ENCODE measurements at regions not wholly inside any gene's neighbourhood (a gene's known extent, or its start where the extent isn't known, plus 50 kb on each side); places are given as distances from the start of the nearest gene placed in this dataset.

DNA sequence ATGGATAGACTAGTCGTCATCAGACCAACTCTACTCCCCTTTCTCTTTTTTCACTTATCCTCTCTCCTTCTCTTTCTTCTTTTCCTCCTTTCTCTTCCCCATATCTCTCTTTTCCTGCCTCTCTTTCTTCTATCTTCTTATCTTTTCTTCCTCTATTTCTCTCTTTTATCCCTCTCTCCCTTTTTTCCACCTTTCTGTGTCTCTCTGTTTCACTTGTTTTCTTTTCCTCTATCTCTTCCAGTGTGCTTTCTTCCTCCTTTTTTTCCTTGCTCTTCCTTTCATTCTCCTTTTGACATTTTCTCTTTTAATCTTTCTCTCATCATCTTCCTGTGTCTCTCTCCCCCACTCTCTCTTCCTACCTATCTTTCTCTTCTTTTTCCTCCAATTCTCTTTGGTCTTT, 159.0 kb upstream of the PTGFR start:
- Histone ChIP-seq H3K4me3 (ENCODE audit: low read depth, low read length) (no peak overlapping the region), H3K36me3 (ENCODE audit: control insufficient read depth in 2 of 2, insufficient read depth in 1 of 2, low read length in 2 of 2) (no peaks in the 10 kb centered on the region), H3K9me3 (ENCODE audit: control insufficient read depth, insufficient read depth, low read depth, low read length) (no peaks in the 10 kb centered on the region), H3K4me1 (ENCODE audit: control insufficient read depth, insufficient read depth, low read length) (no peaks in the 10 kb centered on the region), H3K27ac (ENCODE audit: extremely low read depth, low read depth, low read length) (no peak overlapping the region)
- TF ChIP-seq GLIS1 (tag by site-specific recombination; IDR thresholded peaks at IDR 0.05) (no peak), ZNF366 (tag by site-specific recombination; conservative IDR thresholded peaks at IDR 0.05) (peak; percentile 21; the same call in 1 of the 2 replicates), PRDM1 (tag by site-specific recombination; IDR thresholded peaks at IDR 0.05) (peak; percentile 70), ZBTB1 (tag by site-specific recombination; IDR thresholded peaks at IDR 0.05) (no peak), ZNF426 (tag by site-specific recombination; IDR thresholded peaks at IDR 0.05) (no peak)
- TF ChIP-seq, protein P1, sequence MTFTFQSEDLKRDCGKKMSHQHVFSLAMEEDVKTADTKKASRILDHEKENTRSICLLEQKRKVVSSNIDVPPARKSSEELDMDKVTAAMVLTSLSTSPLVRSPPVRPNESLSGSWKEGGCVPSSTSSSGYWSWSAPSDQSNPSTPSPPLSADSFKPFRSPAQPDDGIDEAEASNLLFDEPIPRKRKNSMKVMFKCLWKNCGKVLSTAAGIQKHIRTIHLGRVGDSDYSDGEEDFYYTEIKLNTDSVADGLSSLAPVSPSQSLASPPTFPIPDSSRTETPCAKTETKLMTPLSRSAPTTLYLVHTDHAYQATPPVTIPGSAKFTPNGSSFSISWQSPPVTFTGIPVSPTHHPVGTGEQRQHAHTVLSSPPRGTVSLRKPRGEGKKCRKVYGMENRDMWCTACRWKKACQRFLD (tag by site-specific recombination; IDR thresholded peaks at IDR 0.05): no peak
- ChIA-PET CTCF (interaction anchor here (0.6 to 1.2 kb wide), 2 partner anchors 346 to 1181 kb away, joined by 3 to 5 read pairs; no protein-coding TSS in a partner anchor), POLR2A (no interaction called here)

DNA sequence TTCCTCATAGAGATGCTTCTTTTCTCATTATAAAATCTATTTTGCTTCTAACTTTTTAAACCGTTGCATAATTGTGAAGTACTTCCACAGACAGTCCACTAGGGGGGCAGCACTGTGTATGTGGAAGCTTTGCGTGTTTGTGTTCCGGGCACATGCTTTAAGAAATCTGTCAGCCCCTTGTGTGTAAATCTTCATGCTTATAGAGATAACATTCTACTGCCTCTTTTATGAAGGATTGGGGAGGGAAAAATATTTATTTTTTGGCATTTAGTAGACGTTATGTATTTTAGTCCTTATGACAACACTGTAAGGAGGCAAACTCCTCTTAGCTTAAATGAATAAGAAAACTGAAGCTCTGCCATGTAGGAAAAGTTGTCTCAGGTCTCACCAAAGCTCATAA, 157.3 kb upstream of the PTGFR start:
- Histone ChIP-seq H3K9me3 (ENCODE audit: control insufficient read depth, insufficient read depth, low read depth, low read length) (no peaks in the 10 kb centered on the region), H3K36me3 (ENCODE audit: control insufficient read depth in 2 of 2, insufficient read depth in 1 of 2, low read length in 2 of 2) (no peaks in the 10 kb centered on the region), H3K4me1 (ENCODE audit: control insufficient read depth, insufficient read depth, low read length) (no peaks in the 10 kb centered on the region), H3K4me3 (ENCODE audit: low read depth, low read length) (no peak overlapping the region), H3K27ac (ENCODE audit: extremely low read depth, low read depth, low read length) (no peak overlapping the region)
- TF ChIP-seq, protein P2, sequence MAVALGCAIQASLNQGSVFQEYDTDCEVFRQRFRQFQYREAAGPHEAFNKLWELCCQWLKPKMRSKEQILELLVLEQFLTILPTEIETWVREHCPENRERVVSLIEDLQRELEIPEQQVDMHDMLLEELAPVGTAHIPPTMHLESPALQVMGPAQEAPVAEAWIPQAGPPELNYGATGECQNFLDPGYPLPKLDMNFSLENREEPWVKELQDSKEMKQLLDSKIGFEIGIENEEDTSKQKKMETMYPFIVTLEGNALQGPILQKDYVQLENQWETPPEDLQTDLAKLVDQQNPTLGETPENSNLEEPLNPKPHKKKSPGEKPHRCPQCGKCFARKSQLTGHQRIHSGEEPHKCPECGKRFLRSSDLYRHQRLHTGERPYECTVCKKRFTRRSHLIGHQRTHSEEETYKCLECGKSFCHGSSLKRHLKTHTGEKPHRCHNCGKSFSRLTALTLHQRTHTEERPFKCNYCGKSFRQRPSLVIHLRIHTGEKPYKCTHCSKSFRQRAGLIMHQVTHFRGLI (tag by site-specific recombination; IDR thresholded peaks at IDR 0.05): no peak
- TF ChIP-seq, protein P1 (tag by site-specific recombination; IDR thresholded peaks at IDR 0.05): no peak
- no peak for TF ChIP-seq ZNF600 (tag by site-specific recombination; IDR thresholded peaks at IDR 0.05)
- TF ChIP-seq, protein P3, sequence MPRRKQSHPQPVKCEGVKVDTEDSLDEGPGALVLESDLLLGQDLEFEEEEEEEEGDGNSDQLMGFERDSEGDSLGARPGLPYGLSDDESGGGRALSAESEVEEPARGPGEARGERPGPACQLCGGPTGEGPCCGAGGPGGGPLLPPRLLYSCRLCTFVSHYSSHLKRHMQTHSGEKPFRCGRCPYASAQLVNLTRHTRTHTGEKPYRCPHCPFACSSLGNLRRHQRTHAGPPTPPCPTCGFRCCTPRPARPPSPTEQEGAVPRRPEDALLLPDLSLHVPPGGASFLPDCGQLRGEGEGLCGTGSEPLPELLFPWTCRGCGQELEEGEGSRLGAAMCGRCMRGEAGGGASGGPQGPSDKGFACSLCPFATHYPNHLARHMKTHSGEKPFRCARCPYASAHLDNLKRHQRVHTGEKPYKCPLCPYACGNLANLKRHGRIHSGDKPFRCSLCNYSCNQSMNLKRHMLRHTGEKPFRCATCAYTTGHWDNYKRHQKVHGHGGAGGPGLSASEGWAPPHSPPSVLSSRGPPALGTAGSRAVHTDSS (tag by site-specific recombination; IDR thresholded peaks at IDR 0.05): no peak
- POLR2A ChIA-PET: no interaction called here
- CTCF ChIA-PET: interaction anchor here (0.6 to 1.8 kb wide), 11 partner anchors 9 to 1641 kb away, joined by 3 to 8 read pairs (median 4); no protein-coding TSS in a partner anchor

DNA sequence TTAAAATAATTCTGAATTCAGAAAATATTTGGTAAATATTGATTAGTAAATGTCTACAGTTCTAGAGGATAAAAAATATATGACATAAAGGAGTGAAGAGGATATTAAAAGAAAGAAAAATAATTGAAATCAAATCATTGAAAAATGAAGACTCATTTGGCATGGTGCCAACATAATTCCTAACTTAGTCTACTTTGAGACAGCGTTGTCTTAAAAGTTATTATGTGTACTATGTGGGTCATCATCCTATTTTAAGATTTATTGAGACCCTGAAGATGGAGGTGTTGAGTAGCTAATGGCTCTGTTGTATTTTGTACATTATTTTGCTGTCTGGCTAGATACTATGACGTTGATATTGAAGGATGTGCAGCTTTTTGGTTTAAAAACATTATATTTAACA, 156.7 kb upstream of the PTGFR start:
- Histone ChIP-seq H3K4me1 (ENCODE audit: control insufficient read depth, insufficient read depth, low read length) (no peaks in the 10 kb centered on the region), H3K9me3 (ENCODE audit: control insufficient read depth, insufficient read depth, low read depth, low read length) (no peaks in the 10 kb centered on the region), H3K27ac (ENCODE audit: extremely low read depth, low read depth, low read length) (no peak overlapping the region), H3K36me3 (ENCODE audit: control insufficient read depth in 2 of 2, insufficient read depth in 1 of 2, low read length in 2 of 2) (no peaks in the 10 kb centered on the region), H3K4me3 (ENCODE audit: low read depth, low read length) (no peak overlapping the region)
- POLR2A ChIA-PET: no interaction called here
- CTCF ChIA-PET: interaction anchor here (0.6 to 1.8 kb wide), 12 partner anchors 8 to 1641 kb away, joined by 3 to 8 read pairs (median 4); no protein-coding TSS in a partner anchor
- TF ChIP-seq ZIC2 (tag by site-specific recombination; IDR thresholded peaks at IDR 0.05) (no peak), OSR2 (tag by site-specific recombination; IDR thresholded peaks at IDR 0.05) (no peak), ZNF121 (tag by site-specific recombination; IDR thresholded peaks at IDR 0.05) (no peak), ZNF549 (tag by site-specific recombination; IDR thresholded peaks at IDR 0.05) (0 out of 2 replicates have a peak, but pooled peaks have one; percentile 46), ZNF350 (tag by site-specific recombination; IDR thresholded peaks at IDR 0.05) (peak; percentile 74; the same call in 1 of the 2 replicates), ZNF114 (tag by site-specific recombination; IDR thresholded peaks at IDR 0.05) (no peak), ZNF830 (tag by site-specific recombination; IDR thresholded peaks at IDR 0.05; ENCODE audit: low read depth) (peak; percentile 82), ZNF660 (tag by site-specific recombination; IDR thresholded peaks at IDR 0.05) (no peak), ZNF37A (tag by site-specific recombination; IDR thresholded peaks at IDR 0.05) (peak; percentile 61; the same call in 1 of the 2 replicates), RBAK (tag by site-specific recombination; IDR thresholded peaks at IDR 0.05) (no peak), ZNF140 (tag by site-specific recombination; IDR thresholded peaks at IDR 0.05) (no peak), SCRT2 (tag by site-specific recombination; IDR thresholded peaks at IDR 0.05) (no peak), ZNF335 (tag by site-specific recombination; conservative IDR thresholded peaks at IDR 0.05) (no peak)

Measured in HEK293 (cell line).